Progenitor cell of endocrine pancreas (in vitro differentiated cells): ENCODE measurements at regions not wholly inside any gene's neighbourhood (a gene's known extent, or its start where the extent isn't known, plus 50 kb on each side); places are given as distances from the start of the nearest gene placed in this dataset.

Experiments
- DNase-seq: peaks from one replicate; pipeline ENCODE4 v3.0.0; 2021; ENCODE audit warnings: low spot score; ENCODE audit not compliant: unreplicated experiment
- H3K27ac Mint-ChIP-seq: 2 replicates; pipeline ENCODE4 v1.8.0; 2021; ENCODE audit warnings: mild to moderate bottlenecking, moderate library complexity, mixed read lengths
- H3K27me3 Mint-ChIP-seq: 2 replicates; pipeline ENCODE4 v1.8.0; 2021; ENCODE audit warnings: mixed read lengths
- H3K36me3 Mint-ChIP-seq: 2 replicates; pipeline ENCODE4 v1.8.0; 2022; ENCODE audit warnings: mixed read lengths; ENCODE audit not compliant: insufficient read depth
- H3K4me1 Mint-ChIP-seq: 2 replicates; pipeline ENCODE4 v1.8.0; 2021; ENCODE audit warnings: low read depth, mixed read lengths
- H3K4me3 Mint-ChIP-seq: 2 replicates; pipeline ENCODE4 v1.8.0; 2021; ENCODE audit warnings: low read depth, mild to moderate bottlenecking, moderate library complexity, mixed read lengths
- H3K9me3 Mint-ChIP-seq: 2 replicates; pipeline ENCODE4 v1.8.0; 2021; ENCODE audit warnings: low read depth, mixed read lengths
- TF ChIP-seq, protein P1 (sequence below): fragments of 200-600 bp; sonication (generic); IDR thresholded peaks from one replicate; pipeline ENCODE4 v1.5.0; 2021; ENCODE audit warnings: antibody characterized with exemption, mild to moderate bottlenecking; ENCODE audit not compliant: unreplicated experiment

DNA sequence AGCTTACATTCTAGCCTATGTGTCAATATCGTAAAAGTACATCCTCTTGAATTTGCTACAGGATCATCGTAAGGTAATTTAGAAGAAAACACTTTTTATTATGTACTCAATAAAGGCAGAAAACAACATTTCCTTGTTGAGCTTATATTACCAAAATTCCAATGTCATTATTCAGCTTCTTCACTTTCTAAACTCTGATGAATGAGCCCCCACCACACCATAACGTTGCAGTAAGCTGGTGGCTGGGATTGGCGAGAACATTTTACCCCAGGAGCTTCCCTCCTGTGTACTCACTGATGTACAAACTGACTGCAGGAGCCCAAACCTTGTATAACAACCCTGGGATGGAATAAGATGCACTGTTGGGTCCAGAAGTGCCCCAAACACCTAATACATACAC lies 238.1 kb upstream of the MARCKS start:
- Mint-ChIP-seq H3K4me1 (peaks cover 16% of the 10 kb centered on the region), H3K27me3 (peaks cover 5% of the 10 kb centered on the region), H3K36me3 (no peaks in the 10 kb centered on the region), H3K4me3 (no peak overlapping the region), H3K27ac (no peak overlapping the region), H3K9me3 (no peaks in the 10 kb centered on the region)
- TF ChIP-seq, protein P1, sequence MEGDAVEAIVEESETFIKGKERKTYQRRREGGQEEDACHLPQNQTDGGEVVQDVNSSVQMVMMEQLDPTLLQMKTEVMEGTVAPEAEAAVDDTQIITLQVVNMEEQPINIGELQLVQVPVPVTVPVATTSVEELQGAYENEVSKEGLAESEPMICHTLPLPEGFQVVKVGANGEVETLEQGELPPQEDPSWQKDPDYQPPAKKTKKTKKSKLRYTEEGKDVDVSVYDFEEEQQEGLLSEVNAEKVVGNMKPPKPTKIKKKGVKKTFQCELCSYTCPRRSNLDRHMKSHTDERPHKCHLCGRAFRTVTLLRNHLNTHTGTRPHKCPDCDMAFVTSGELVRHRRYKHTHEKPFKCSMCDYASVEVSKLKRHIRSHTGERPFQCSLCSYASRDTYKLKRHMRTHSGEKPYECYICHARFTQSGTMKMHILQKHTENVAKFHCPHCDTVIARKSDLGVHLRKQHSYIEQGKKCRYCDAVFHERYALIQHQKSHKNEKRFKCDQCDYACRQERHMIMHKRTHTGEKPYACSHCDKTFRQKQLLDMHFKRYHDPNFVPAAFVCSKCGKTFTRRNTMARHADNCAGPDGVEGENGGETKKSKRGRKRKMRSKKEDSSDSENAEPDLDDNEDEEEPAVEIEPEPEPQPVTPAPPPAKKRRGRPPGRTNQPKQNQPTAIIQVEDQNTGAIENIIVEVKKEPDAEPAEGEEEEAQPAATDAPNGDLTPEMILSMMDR, result no peak
- no peak for DNase-seq

DNA sequence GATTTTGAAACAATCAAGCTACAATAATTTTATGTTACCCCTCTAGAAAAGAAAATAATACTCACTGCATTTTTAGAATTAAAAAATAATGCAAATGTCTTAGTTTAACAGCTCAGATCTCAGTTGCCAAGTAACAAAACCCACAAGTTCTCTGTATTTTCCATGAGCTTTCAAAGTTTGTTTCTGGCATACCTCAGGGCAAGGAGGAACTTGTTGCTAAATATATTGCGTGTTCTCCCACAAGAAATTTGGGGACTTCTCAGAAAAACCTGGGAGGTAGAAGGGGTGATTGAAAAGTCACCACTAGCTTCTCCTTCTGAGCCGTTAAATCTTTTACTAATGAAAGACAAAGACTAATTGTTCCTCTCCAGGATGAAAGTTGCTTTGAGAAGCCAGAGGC lies 236.8 kb upstream of the MARCKS start:
- no peak for DNase-seq
- Mint-ChIP-seq H3K4me3 (no peak overlapping the region), H3K27ac (no peak overlapping the region), H3K9me3 (no peaks in the 10 kb centered on the region), H3K27me3 (peaks cover 5% of the 10 kb centered on the region), H3K4me1 (peaks cover 9% of the 10 kb centered on the region), H3K36me3 (no peaks in the 10 kb centered on the region)
- TF ChIP-seq, protein P1, result no peak

DNA sequence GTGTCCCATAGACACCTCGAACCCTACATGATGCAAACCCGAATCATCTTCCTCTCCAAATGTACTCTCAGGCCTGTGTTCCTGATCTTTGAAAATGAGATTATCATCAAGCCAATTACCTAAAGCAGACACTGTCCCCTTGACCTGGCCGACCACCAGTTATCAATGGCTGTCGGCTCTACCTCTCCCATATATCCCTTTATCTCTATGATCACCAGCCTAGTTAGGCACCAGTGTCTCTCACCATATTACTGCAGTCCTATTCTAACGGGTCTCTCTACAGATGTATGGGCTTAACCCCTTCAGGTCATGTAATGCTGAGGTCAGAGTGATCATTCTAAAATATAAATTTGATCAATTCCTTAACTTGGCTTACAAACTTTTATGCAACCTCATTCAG lies 234.9 kb upstream of the MARCKS start:
- no peak for DNase-seq
- Mint-ChIP-seq H3K36me3 (no peaks in the 10 kb centered on the region), H3K27me3 (peaks cover 5% of the 10 kb centered on the region), H3K4me3 (no peak overlapping the region), H3K9me3 (no peaks in the 10 kb centered on the region), H3K4me1 (peaks cover 9% of the 10 kb centered on the region), H3K27ac (no peak overlapping the region)
- TF ChIP-seq, protein P1, result no peak

DNA sequence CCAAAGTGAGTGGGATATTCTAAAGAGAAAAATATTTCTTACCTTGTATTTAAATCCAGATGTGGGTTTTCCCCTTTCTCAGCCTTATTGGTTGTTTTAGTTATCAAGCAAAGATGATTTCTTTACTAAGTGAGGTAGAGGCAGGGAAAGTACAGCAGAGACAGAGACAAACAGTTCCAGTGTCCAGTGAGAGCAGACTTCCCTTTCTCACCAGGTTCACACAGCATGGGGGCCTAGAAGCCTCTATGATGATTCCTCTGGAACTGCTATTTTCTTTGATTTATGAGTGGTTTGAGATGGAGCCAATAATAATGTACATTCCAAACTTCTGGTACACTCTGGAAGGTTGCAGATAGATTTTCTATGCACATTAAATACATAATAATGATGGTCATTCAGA lies 234.0 kb upstream of the MARCKS start:
- DNase-seq, result no peak
- Mint-ChIP-seq H3K36me3 (no peaks in the 10 kb centered on the region), H3K4me1 (peaks cover 9% of the 10 kb centered on the region), H3K9me3 (no peaks in the 10 kb centered on the region), H3K4me3 (no peak overlapping the region), H3K27ac (no peak overlapping the region), H3K27me3 (peaks cover 5% of the 10 kb centered on the region)
- TF ChIP-seq, protein P1, result no peak

DNA sequence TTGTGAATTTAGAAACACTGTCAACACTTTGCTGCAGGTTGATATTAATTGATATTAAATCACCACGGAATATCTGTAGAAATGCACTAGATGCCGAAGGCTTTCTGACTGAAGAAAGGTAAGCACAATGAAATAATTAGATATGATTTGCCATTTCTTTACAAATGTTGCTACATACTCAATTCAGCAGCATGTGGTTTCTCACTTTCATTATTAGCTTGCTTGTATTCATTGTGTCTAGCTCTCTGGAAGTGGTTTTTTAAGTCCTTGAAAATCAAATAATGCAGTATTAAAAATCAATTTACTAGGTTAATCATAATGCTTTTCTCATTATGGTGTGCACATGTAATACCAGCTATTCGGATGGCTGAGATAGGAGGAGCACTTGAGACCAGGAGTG lies 231.3 kb upstream of the MARCKS start:
- H3K9me3 Mint-ChIP-seq, result no peaks in the 10 kb centered on the region
- no peak for DNase-seq
- H3K36me3 Mint-ChIP-seq, result no peaks in the 10 kb centered on the region
- H3K4me3 Mint-ChIP-seq, result no peak overlapping the region
- peaks cover 4% of the 10 kb centered on the region for H3K27me3 Mint-ChIP-seq
- TF ChIP-seq, protein P1, result no peak
- H3K4me1 Mint-ChIP-seq, result peaks cover 3% of the 10 kb centered on the region
- H3K27ac Mint-ChIP-seq, result no peak overlapping the region
